OCI-LY7 (cell line): ENCODE measurements at regions not wholly inside any gene's neighbourhood (a gene's known extent, or its start where the extent isn't known, plus 50 kb on each side); places are given as distances from the start of the nearest gene placed in this dataset.

Experiments used
- BruUV-seq: library from RNA; stranded (reverse); fragments of 400-500 nt; replicated peaks from 2 replicates; lab custom pipeline; 2021; lab: Mats Ljungman, UMichigan
- CTCF ChIA-PET: fragments of 300-600 bp; sonication (Branson Sonifier 250); formaldehyde crosslinking; loops from one replicate; lab custom pipeline; 2022; ENCODE audit warnings: antibody characterized with exemption; ENCODE audit not compliant: unreplicated experiment; lab: Charles Lee
- POLR2A ChIA-PET: fragments of 300-600 bp; sonication (Branson Sonifier 250); formaldehyde crosslinking; loops from one replicate; lab custom pipeline; 2022; ENCODE audit warnings: antibody characterized with exemption; lab: Charles Lee
- DNase-seq: peaks from one replicate; pipeline ENCODE4 v3.0.0-alpha.2; 2015; ENCODE audit warnings: low spot score
- H2AFZ ChIP-seq: fragments of 200-600 bp; sonication (generic), shearing (Covaris generic); 2 replicates; pipeline ENCODE4 v1.6.1; 2014; ENCODE audit warnings: mild to moderate bottlenecking, antibody characterized with exemption, low read length, moderate library complexity
- H3K27ac ChIP-seq: fragments of 200-600 bp; sonication (generic); 2 replicates; pipeline ENCODE4 v1.5.1; 2014; ENCODE audit warnings: mixed run types, low read depth, mild to moderate bottlenecking, moderate library complexity, low read length, inconsistent platforms; ENCODE audit not compliant: poor library complexity, severe bottlenecking
- H3K36me3 ChIP-seq: fragments of 200-600 bp; sonication (generic); 2 replicates; pipeline ENCODE4 v1.6.1; 2014; ENCODE audit warnings: mild to moderate bottlenecking, antibody characterized with exemption, low read length, moderate library complexity, mixed read lengths; ENCODE audit not compliant: insufficient read depth
- H3K4me1 ChIP-seq: fragments of 200-600 bp; sonication (generic); 2 replicates; pipeline ENCODE4 v1.5.1; 2014; ENCODE audit warnings: mild to moderate bottlenecking, low read length; ENCODE audit not compliant: insufficient read depth, poor library complexity, severe bottlenecking
- H3K4me2 ChIP-seq: fragments of 200-600 bp; sonication (generic); 2 replicates; pipeline ENCODE4 v1.6.1; 2014; ENCODE audit warnings: mild to moderate bottlenecking, low read length
- H3K4me3 ChIP-seq: fragments of 200-600 bp; sonication (generic); 2 replicates; pipeline ENCODE4 v1.5.1; 2014; ENCODE audit warnings: mild to moderate bottlenecking, low read depth, low read length; ENCODE audit not compliant: poor library complexity, severe bottlenecking
- H3K79me2 ChIP-seq: fragments of 200-600 bp; sonication (generic); 2 replicates; pipeline ENCODE4 v1.6.1; 2016; ENCODE audit warnings: low read depth, mild to moderate bottlenecking, low read length, moderate library complexity, mixed read lengths; ENCODE audit not compliant: insufficient read depth
- H3K9me2 ChIP-seq: fragments of 200-600 bp; sonication (generic); 2 replicates; pipeline ENCODE4 v1.6.1; 2016; ENCODE audit warnings: mild to moderate bottlenecking, low read length, mixed read lengths; ENCODE audit not compliant: insufficient read depth
- H3K9me3 ChIP-seq: fragments of 200-600 bp; sonication (generic); 2 replicates; pipeline ENCODE4 v1.6.1; 2014; ENCODE audit warnings: mild to moderate bottlenecking, mixed run types, low read length, mixed read lengths
- H4K20me1 ChIP-seq: fragments of 200-600 bp; sonication (generic); 2 replicates; pipeline ENCODE4 v1.6.1; 2014; ENCODE audit warnings: mild to moderate bottlenecking, antibody characterized with exemption, low read length, moderate library complexity, mixed read lengths; ENCODE audit not compliant: insufficient read depth
- EZH2phosphoT487 ChIP-seq: fragments of 200-600 bp; sonication (generic); IDR thresholded peaks from 2 replicates; pipeline ENCODE4 v1.6.1; 2018; ENCODE audit warnings: low read depth, borderline replicate concordance, mild to moderate bottlenecking, mixed run types, antibody characterized with exemption, low read length, moderate library complexity, mixed read lengths
- intact Hi-C: fragments of 100-400 bp; cut with micrococcal nuclease; formaldehyde crosslinking; loops from one replicate; pipeline ENCODE4 v1.10.0; 2022; ENCODE audit not compliant: unreplicated experiment
- TF ChIP-seq, protein P1 (sequence below): fragments of 200-600 bp; sonication (generic); conservative IDR thresholded peaks from 2 replicates; pipeline ENCODE4 v1.5.1; 2014; ENCODE audit warnings: mild to moderate bottlenecking, antibody characterized with exemption, low read length, moderate library complexity, mixed read lengths

DNA sequence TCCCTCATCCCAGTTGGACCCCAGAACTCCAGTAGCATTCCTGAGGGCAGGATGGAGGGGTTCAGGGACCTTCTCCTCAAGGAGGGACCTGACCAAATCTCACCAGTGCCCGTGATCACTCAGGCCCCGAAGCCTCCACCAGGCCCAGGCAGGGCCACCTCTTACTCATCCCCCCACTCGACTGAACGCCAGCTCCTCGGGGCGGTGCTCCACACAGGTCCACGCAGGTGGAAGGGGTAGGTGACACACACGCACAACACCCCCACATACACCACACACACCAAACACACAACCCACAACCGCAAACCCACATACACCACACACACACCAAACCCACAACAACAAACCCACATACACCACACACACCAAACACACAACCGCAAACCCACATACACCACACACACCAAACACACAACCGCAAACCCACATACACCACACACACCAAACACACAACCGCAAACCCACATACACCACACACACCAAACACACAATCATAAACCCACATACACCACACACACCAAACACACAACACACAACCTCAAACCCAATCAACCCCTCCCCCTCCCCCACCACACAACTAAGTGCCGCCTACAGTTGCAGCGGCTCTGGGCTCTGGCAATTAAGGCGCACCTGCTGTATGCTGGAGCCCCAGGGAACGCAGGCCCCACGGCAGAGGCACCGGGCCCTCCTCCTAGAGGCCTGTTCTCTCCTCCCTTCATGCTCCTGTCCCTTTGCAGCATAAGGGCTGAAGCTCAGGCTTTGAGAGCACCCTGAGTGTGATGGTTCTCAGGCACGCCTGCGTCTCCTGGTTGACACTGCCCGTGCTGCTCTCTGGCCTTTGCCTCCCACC lies 1318.1 kb downstream of the TBC1D22A start:
- no peak for TF ChIP-seq EZH2phosphoT487
- TF ChIP-seq, protein P1, sequence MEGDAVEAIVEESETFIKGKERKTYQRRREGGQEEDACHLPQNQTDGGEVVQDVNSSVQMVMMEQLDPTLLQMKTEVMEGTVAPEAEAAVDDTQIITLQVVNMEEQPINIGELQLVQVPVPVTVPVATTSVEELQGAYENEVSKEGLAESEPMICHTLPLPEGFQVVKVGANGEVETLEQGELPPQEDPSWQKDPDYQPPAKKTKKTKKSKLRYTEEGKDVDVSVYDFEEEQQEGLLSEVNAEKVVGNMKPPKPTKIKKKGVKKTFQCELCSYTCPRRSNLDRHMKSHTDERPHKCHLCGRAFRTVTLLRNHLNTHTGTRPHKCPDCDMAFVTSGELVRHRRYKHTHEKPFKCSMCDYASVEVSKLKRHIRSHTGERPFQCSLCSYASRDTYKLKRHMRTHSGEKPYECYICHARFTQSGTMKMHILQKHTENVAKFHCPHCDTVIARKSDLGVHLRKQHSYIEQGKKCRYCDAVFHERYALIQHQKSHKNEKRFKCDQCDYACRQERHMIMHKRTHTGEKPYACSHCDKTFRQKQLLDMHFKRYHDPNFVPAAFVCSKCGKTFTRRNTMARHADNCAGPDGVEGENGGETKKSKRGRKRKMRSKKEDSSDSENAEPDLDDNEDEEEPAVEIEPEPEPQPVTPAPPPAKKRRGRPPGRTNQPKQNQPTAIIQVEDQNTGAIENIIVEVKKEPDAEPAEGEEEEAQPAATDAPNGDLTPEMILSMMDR, result no peak
- no TSS peak for BruUV-seq
- CTCF ChIA-PET, result interaction anchor here (1.6 kb wide), 1 partner anchor 238 kb away, joined by 3 read pairs; no protein-coding TSS in a partner anchor

DNA sequence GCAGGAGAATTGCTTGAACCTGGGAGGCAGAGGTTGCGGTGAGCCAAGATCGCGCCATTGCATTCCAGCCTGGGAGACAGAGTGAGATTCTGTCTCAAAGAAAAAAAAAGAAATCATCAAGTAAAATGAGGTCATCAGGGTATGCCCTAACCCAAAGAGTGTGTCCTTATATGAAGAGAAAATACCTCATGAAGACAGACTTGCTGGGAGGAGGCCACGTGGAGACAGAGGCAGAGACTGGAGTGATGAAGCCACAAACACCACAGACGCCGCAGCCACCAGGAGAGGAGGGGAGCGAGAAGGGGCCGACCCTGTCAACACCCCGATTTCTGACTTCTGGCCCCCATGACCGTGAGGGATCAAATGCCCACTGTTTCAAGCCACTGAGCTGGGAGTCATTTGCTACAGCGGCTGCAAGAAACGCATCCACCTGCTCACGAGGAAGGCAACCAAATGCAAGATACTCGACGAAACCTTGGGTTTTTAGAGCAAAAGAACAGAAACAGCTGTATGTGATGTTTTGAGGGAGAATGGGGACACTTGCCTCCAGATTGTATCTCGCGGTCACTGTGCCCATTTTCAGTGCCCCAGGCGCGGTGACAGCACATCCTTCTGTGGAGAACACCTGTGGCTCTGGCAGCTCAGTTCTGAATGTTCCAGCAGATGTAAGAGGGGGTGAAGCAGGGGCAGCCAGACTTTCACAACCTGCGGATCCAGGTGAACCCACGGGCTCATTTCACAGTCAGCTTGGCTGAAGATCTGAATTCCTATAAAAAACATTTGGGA lies 1317.2 kb downstream of the TBC1D22A start:
- no TSS peak for BruUV-seq
- intact Hi-C loops, result loop anchor here (1.0 kb wide), 1 partner anchor 19 kb away; no protein-coding TSS in a partner anchor
- Histone ChIP-seq H3K27ac (no peak overlapping the region), H3K79me2 (no peaks in the 10 kb centered on the region), H2AFZ (peak overlapping the region; percentile 4; the same call in 1 of the 2 replicates), H3K9me3 (no peaks in the 10 kb centered on the region), H3K4me1 (peaks cover 64% of the 10 kb centered on the region), H3K4me2 (peak overlapping the region; percentile 52), H3K4me3 (no peak overlapping the region), H3K36me3 (no peaks in the 10 kb centered on the region), H4K20me1 (no peaks in the 10 kb centered on the region), H3K9me2 (no peaks in the 10 kb centered on the region)
- ChIA-PET CTCF (no interaction called here), POLR2A (interaction anchor here (0.8 to 1.6 kb wide), 2 partner anchors 9 to 10 kb away, joined by 3 read pairs; no protein-coding TSS in a partner anchor)
- peak; percentile 47 for DNase-seq
- TF ChIP-seq, protein P1, result no peak
- no peak for TF ChIP-seq EZH2phosphoT487

More for the DNA sequence above, 1318.1 kb downstream of the TBC1D22A start:
- Histone ChIP-seq H3K36me3 (no peaks in the 10 kb centered on the region), H3K79me2 (no peaks in the 10 kb centered on the region), H3K9me2 (no peaks in the 10 kb centered on the region), H3K4me1 (peaks cover 72% of the 10 kb centered on the region), H3K9me3 (no peaks in the 10 kb centered on the region), H4K20me1 (no peaks in the 10 kb centered on the region), H3K4me3 (no peak overlapping the region), H3K27ac (no peak overlapping the region), H3K4me2 (peak overlapping the region; percentile 52; the same call in 1 of the 2 replicates), H2AFZ (no peak overlapping the region; the same call in 1 of the 2 replicates)
- POLR2A ChIA-PET, result interaction anchor here (0.8 to 1.6 kb wide), 2 partner anchors 9 to 10 kb away, joined by 3 read pairs; no protein-coding TSS in a partner anchor
- no peak for DNase-seq
- intact Hi-C loops, result loop anchor here (1.0 kb wide), 1 partner anchor 18 kb away; no protein-coding TSS in a partner anchor
